ENCODE measurements at regions not wholly inside any gene's neighbourhood (a gene's known extent, or its start where the extent isn't known, plus 50 kb on each side); places are given as distances from the start of the nearest gene placed in this dataset.
"Not testable (repeated sequence)": the region's sequence is repeated elsewhere in the genome, so short reads cannot be mapped to it uniquely, and the experiment has no call there.

GRCh38 chr12:30180602-30181001 is 396.9 kb upstream of the TMTC1 start:
- no peaks in the 10 kb centered on the region for H3K27me3 ChIP-seq
- TF ChIP-seq, protein P1, sequence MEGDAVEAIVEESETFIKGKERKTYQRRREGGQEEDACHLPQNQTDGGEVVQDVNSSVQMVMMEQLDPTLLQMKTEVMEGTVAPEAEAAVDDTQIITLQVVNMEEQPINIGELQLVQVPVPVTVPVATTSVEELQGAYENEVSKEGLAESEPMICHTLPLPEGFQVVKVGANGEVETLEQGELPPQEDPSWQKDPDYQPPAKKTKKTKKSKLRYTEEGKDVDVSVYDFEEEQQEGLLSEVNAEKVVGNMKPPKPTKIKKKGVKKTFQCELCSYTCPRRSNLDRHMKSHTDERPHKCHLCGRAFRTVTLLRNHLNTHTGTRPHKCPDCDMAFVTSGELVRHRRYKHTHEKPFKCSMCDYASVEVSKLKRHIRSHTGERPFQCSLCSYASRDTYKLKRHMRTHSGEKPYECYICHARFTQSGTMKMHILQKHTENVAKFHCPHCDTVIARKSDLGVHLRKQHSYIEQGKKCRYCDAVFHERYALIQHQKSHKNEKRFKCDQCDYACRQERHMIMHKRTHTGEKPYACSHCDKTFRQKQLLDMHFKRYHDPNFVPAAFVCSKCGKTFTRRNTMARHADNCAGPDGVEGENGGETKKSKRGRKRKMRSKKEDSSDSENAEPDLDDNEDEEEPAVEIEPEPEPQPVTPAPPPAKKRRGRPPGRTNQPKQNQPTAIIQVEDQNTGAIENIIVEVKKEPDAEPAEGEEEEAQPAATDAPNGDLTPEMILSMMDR (IDR thresholded peaks at IDR 0.05), result no peak
- intact Hi-C loops (cut with DNase I; ENCODE audit: low total_unique reads), result no loop called here
- H3K36me3 ChIP-seq, result no peaks in the 10 kb centered on the region
- peaks cover 0 to 6% (median 0%) of the 10 kb centered on the region in 3 donors for H3K9me3 ChIP-seq
- H3K27ac ChIP-seq, result no peak overlapping the region
- no peak for DNase-seq
- H3K4me3 ChIP-seq, result no peak overlapping the region
- H3K4me1 ChIP-seq, result no peaks in the 10 kb centered on the region

- intact Hi-C loops (cut with DNase I; ENCODE audit: low total_unique reads), result no loop called here
- H3K4me1 ChIP-seq, result no peaks in the 10 kb centered on the region
- peaks cover 0 to 6% (median 0%) of the 10 kb centered on the region in 3 donors for H3K9me3 ChIP-seq
- TF ChIP-seq, protein P1 (IDR thresholded peaks at IDR 0.05), result no peak
- no peak overlapping the region for H3K4me3 ChIP-seq
- no peaks in the 10 kb centered on the region for H3K27me3 ChIP-seq
- no peak overlapping the region for H3K27ac ChIP-seq
- no peaks in the 10 kb centered on the region for H3K36me3 ChIP-seq
- DNase-seq, result no peak
These were observed 395.2 kb upstream of the TMTC1 start for GRCh38 chr12:30178916-30179315.

- H3K4me3 ChIP-seq, result no peak overlapping the region
- intact Hi-C loops (cut with DNase I; ENCODE audit: low total_unique reads), result no loop called here
These were observed 386.3 kb upstream of the TMTC1 start for GRCh38 chr12:30169839-30170591.

GRCh38 chr12:30166006-30166795 is 382.5 kb upstream of the TMTC1 start:
- no peaks in the 10 kb centered on the region for H3K9me3 ChIP-seq
- no peak overlapping the region for H3K27ac ChIP-seq
- TF ChIP-seq, protein P1 (IDR thresholded peaks at IDR 0.05), result no peak
- no peaks in the 10 kb centered on the region for H3K4me1 ChIP-seq
- intact Hi-C loops (cut with DNase I; ENCODE audit: low total_unique reads), result no loop called here
- H3K36me3 ChIP-seq, result no peaks in the 10 kb centered on the region
- H3K4me3 ChIP-seq, result no peak overlapping the region
- H3K27me3 ChIP-seq, result peaks cover 0 to 12% of the 10 kb centered on the region in 2 donors
- DNase-seq, result no peak

More at GRCh38 chr12:30169839-30170591, 386.3 kb upstream of the TMTC1 start:
- peaks cover 0 to 12% of the 10 kb centered on the region in 2 donors for H3K27me3 ChIP-seq
- no peaks in the 10 kb centered on the region for H3K9me3 ChIP-seq
- H3K36me3 ChIP-seq, result no peaks in the 10 kb centered on the region
- no peaks in the 10 kb centered on the region for H3K4me1 ChIP-seq
- DNase-seq, result no peak
- no peak overlapping the region for H3K27ac ChIP-seq
- TF ChIP-seq, protein P1 (IDR thresholded peaks at IDR 0.05), result no peak

DNA sequence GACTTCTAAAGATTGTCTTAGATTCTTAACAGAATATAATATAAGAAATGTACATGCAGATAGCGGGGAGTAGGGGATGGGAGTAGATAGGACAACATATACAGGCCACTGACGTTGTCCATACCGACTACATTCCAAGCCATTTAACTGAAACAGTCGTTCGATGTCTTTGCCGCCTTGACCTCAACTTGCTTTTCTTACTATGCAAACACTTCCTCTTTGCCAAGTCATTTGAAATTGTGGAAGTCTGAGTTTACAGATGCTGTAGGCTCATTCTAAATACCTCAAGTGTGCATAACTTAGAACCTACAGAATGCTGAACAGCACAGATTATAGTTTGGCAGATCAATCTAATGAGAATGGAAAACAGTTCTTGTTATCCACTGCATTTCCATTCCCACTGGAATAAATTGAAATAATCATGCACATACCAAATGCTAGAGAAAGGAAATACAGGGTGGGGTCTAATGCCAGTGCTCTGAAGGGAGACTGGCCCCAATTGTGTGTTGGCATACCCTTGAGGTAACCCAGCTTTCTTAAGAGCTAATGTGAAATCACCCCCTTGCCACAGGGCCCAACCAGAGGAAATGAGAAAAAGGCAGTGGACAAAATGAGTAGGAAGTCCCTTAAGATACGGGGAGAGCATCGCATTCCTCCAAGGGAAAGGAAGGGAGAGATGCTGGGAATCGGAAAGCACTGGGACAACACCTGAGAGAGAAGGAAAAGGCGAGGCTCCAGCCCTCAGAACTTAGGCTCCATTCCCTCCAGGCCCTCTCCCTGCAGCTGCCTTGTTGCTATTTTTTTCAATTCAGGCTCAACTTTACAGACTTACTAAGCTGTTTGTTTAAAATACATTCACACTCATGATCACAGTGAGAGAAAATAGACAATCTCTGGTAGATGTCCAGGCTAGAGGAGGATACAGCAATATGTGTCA is 380.9 kb upstream of the TMTC1 start:
- Histone ChIP-seq H3K36me3 (no peaks in the 10 kb centered on the region), H3K27ac (no peak overlapping the region), H3K27me3 (peaks cover 0 to 2% of the 10 kb centered on the region in 2 donors), H3K4me1 (no peaks in the 10 kb centered on the region), H3K4me3 (no peak overlapping the region), H3K9me3 (no peaks in the 10 kb centered on the region)
- no peak for DNase-seq
- intact Hi-C loops (cut with DNase I; ENCODE audit: low total_unique reads), result no loop called here
- TF ChIP-seq, protein P1 (IDR thresholded peaks at IDR 0.05), result no peak

- H3K27ac ChIP-seq; H3K9me3 ChIP-seq; H3K27me3 ChIP-seq; H3K4me1 ChIP-seq; DNase-seq; H3K4me3 ChIP-seq; intact Hi-C loops (cut with DNase I; ENCODE audit: low total_unique reads); H3K36me3 ChIP-seq: not testable (repeated sequence)
These were observed 373.1 kb upstream of the TMTC1 start for GRCh38 chr12:30156833-30157232.
